Panc1 (cell line): ENCODE measurements at regions not wholly inside any gene's neighbourhood (a gene's known extent, or its start where the extent isn't known, plus 50 kb on each side); places are given as distances from the start of the nearest gene placed in this dataset.
"Not testable (repeated sequence)": the region's sequence is repeated elsewhere in the genome, so short reads cannot be mapped to it uniquely, and the experiment has no call there.

Experiments
- ATAC-seq: fragments of 200-7000 bp; cut with Tn5 transposase; 2 replicates; pipeline ENCODE4 v1.9.1; 2020; ENCODE audit warnings: mild to moderate bottlenecking, moderate library complexity
- BruUV-seq: library from RNA; stranded (reverse); fragments of 400-500 nt; replicated peaks from 2 replicates; lab custom pipeline; 2021; lab: Mats Ljungman, UMichigan
- CTCF ChIA-PET: fragments of 300-600 bp; sonication (Branson Sonifier 250); formaldehyde crosslinking; loops from one replicate; lab custom pipeline; 2022; ENCODE audit warnings: antibody characterized with exemption; lab: Charles Lee
- POLR2A ChIA-PET: fragments of 300-600 bp; sonication (Branson Sonifier 250); formaldehyde crosslinking; loops from one replicate; lab custom pipeline; 2022; ENCODE audit warnings: antibody characterized with exemption; lab: Charles Lee
- DNase-seq: peaks from one replicate; pipeline ENCODE4 v3.0.0-alpha.2; 2010; ENCODE audit warnings: low read depth, low spot score
- H3K27ac ChIP-seq: 2 replicates; pipeline ENCODE4 v1.5.1; 2011; ENCODE audit warnings: mild to moderate bottlenecking, low read length, inconsistent platforms
- H3K27me3 ChIP-seq: fragments of 200-500 bp; sonication (Bioruptor generic); 2 replicates; pipeline ENCODE4 v1.6.0; 2014; ENCODE audit warnings: low read length, inconsistent platforms; ENCODE audit not compliant: control insufficient read depth, insufficient read depth
- H3K36me3 ChIP-seq: fragments of 200-500 bp; sonication (Bioruptor generic); 2 replicates; pipeline ENCODE4 v1.5.1; 2014; ENCODE audit warnings: inconsistent platforms, mild to moderate bottlenecking, low read length, moderate library complexity; ENCODE audit not compliant: control insufficient read depth, insufficient read depth
- H3K4me1 ChIP-seq: 2 replicates; pipeline ENCODE4 v1.5.1; 2011; ENCODE audit warnings: inconsistent platforms, mild to moderate bottlenecking, low read length, moderate library complexity; ENCODE audit not compliant: control insufficient read depth, insufficient read depth
- H3K4me3 ChIP-seq, 2 experiments: 2 replicates each; pipeline ENCODE4 v1.5.1; 2011 to 2012; ENCODE audit warnings: low read depth in 2 of 2, low read length in 2 of 2, mild to moderate bottlenecking in 2 of 2, inconsistent platforms in 1 of 2, moderate library complexity in 1 of 2
- H3K9me3 ChIP-seq: fragments of 200-500 bp; sonication (Bioruptor generic); 2 replicates; pipeline ENCODE4 v1.5.1; 2014; ENCODE audit warnings: low read depth, mild to moderate bottlenecking, inconsistent platforms, low read length, moderate library complexity; ENCODE audit not compliant: control insufficient read depth, insufficient read depth
- CTCF ChIP-seq: fragments of 450-650 bp; IDR thresholded peaks from 2 replicates; pipeline ENCODE4 v1.5.1; 2017; ENCODE audit warnings: mild to moderate bottlenecking
- POLR2AphosphoS5 ChIP-seq: IDR thresholded peaks from 2 replicates; pipeline ENCODE4 v1.6.1; 2012; ENCODE audit warnings: mild to moderate bottlenecking, low read depth, low read length, moderate library complexity
- SIN3A ChIP-seq: IDR thresholded peaks from 2 replicates; pipeline ENCODE4 v1.6.1; 2012; ENCODE audit warnings: low read depth, mild to moderate bottlenecking, low read length, moderate library complexity, borderline replicate concordance; ENCODE audit not compliant: insufficient read depth
- TCF7L2 ChIP-seq: IDR thresholded peaks from 2 replicates; pipeline ENCODE4 v1.6.1; 2011; ENCODE audit warnings: mild to moderate bottlenecking, low read depth, low read length, inconsistent platforms
- in situ Hi-C: cut with HindIII; loops from 2 replicates; pipeline ENCODE4 v1.10.0; 2016; ENCODE audit warnings: low sequenced_read_pairs, low pct_unique_long_range_greater_than_20kb
- intact Hi-C: fragments of 100-400 bp; cut with micrococcal nuclease; formaldehyde crosslinking; loops from one replicate; pipeline ENCODE4 v1.10.0; 2022; ENCODE audit not compliant: unreplicated experiment
- TF ChIP-seq, protein P1 (sequence below), 2 experiments: IDR thresholded peaks; 2 replicates each; pipeline ENCODE4 v1.6.1; 2011 to 2012; ENCODE audit warnings: low read depth in 2 of 2, control low read depth in 1 of 2, low read length in 1 of 2, mild to moderate bottlenecking in 1 of 2, moderate library complexity in 1 of 2; ENCODE audit not compliant: insufficient read depth in 1 of 2

GRCh38 chr20:53654932-53655624 lies 61.4 kb upstream of the ZNF217 start:
- Histone ChIP-seq H3K27ac (peak overlapping the region; percentile 100), H3K36me3 (no peaks in the 10 kb centered on the region), H3K27me3 (no peaks in the 10 kb centered on the region), H3K9me3 (no peaks in the 10 kb centered on the region), H3K4me1 (peaks cover 62% of the 10 kb centered on the region), H3K4me3 (peak overlapping the region; percentile 4 to 36; a peak in 3 of 4 replicates)
- CTCF ChIA-PET = interaction anchor here (0.7 kb wide), 1 partner anchor 215 kb away, joined by 4 read pairs; no protein-coding TSS in a partner anchor
- ATAC-seq = peak; percentile 65
- in situ Hi-C loops = no loop called here
- TF ChIP-seq CTCF (no peak), SIN3A (no peak), POLR2AphosphoS5 (peak; percentile 53)
- intact Hi-C loops = loop anchor here (5.0 kb wide), 1 partner anchor 33 kb away; no protein-coding TSS in a partner anchor
- TSS peak; percentile 89 for BruUV-seq
- POLR2A ChIA-PET = interaction anchor here (0.9 to 1.1 kb wide), 2 partner anchors 32 to 58 kb away, joined by 3 read pairs; no protein-coding TSS in a partner anchor
- no peak for DNase-seq

- BruUV-seq, intact Hi-C loops, H3K36me3 ChIP-seq, CTCF ChIA-PET, DNase-seq, in situ Hi-C loops, H3K9me3 ChIP-seq, H3K27me3 ChIP-seq: not testable (repeated sequence)
- Histone ChIP-seq H3K4me3 (peak overlapping the region in 1 of 2 experiments; percentile 36; a peak in 3 of 4 replicates), H3K4me1 (peaks cover 61% of the 10 kb centered on the region), H3K27ac (peak overlapping the region; percentile 100)
- POLR2A ChIA-PET = interaction anchor here (0.9 to 1.1 kb wide), 2 partner anchors 31 to 59 kb away, joined by 3 read pairs; no protein-coding TSS in a partner anchor
- ATAC-seq = peak; percentile 6; the same call in 1 of the 2 replicates
These were observed 60.9 kb upstream of the ZNF217 start for GRCh38 chr20:53654521-53654920.

DNA sequence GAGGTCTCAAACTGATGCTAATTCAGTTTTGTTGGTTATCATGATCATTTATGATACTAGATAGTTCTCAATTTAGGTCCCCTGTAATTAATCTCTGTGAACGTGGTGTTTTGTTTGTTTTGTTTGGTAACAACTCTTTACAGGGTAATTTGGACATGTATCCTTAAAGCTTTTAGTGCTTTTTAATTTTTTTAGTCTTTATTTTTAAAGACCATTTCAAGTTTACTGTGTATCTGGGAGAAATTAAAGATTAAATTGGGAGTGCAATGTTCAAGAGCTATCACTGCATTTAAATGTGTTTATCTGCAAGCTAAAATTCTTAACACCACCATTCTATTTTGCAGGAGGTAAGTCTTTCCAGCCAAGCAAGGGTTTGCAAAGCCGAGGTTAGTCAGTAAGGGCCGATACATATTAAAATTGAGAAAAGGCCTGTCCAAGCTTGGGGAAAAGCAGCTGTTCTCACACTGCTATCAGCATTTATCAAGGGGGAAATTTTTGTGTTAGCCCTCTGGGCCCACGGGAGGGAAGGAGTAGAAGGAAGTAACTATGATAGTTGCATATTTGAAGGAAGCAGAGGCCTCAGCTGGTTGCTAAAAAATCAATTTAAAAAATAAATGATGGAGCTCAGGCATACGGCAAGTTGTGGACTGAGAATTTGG lies 59.3 kb upstream of the ZNF217 start:
- in situ Hi-C loops = no loop called here
- peak; percentile 45 for ATAC-seq
- peak overlapping the region; percentile 100 for H3K27ac ChIP-seq
- DNase-seq = no peak
- no TSS peak for BruUV-seq
- H3K27me3 ChIP-seq = no peaks in the 10 kb centered on the region
- TF ChIP-seq TCF7L2 (no peak; the same call in 1 of the 2 replicates), SIN3A (no peak), POLR2AphosphoS5 (no peak), CTCF (no peak)
- TF ChIP-seq, protein P1, sequence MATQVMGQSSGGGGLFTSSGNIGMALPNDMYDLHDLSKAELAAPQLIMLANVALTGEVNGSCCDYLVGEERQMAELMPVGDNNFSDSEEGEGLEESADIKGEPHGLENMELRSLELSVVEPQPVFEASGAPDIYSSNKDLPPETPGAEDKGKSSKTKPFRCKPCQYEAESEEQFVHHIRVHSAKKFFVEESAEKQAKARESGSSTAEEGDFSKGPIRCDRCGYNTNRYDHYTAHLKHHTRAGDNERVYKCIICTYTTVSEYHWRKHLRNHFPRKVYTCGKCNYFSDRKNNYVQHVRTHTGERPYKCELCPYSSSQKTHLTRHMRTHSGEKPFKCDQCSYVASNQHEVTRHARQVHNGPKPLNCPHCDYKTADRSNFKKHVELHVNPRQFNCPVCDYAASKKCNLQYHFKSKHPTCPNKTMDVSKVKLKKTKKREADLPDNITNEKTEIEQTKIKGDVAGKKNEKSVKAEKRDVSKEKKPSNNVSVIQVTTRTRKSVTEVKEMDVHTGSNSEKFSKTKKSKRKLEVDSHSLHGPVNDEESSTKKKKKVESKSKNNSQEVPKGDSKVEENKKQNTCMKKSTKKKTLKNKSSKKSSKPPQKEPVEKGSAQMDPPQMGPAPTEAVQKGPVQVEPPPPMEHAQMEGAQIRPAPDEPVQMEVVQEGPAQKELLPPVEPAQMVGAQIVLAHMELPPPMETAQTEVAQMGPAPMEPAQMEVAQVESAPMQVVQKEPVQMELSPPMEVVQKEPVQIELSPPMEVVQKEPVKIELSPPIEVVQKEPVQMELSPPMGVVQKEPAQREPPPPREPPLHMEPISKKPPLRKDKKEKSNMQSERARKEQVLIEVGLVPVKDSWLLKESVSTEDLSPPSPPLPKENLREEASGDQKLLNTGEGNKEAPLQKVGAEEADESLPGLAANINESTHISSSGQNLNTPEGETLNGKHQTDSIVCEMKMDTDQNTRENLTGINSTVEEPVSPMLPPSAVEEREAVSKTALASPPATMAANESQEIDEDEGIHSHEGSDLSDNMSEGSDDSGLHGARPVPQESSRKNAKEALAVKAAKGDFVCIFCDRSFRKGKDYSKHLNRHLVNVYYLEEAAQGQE (IDR thresholded peaks at IDR 0.05; ENCODE audit: insufficient read depth in 1 of 2, low read depth in 2 of 2, low read length in 1 of 2) = 0 out of 4 replicates have a peak, but pooled peaks of 1 of the 2 experiments have one; percentile 16
- peak overlapping the region in 1 of 2 experiments; percentile 6; a peak in 1 of 4 replicates for H3K4me3 ChIP-seq
- peaks cover 53% of the 10 kb centered on the region for H3K4me1 ChIP-seq
- ChIA-PET POLR2A (interaction anchor here (0.7 to 1.3 kb wide), 3 partner anchors 8 to 86 kb away, joined by 3 to 6 read pairs (median 3); no protein-coding TSS in a partner anchor), CTCF (interaction anchor here (0.6 kb wide), 1 partner anchor 291 kb away, joined by 5 read pairs; no protein-coding TSS in a partner anchor)
- H3K36me3 ChIP-seq = no peaks in the 10 kb centered on the region
- no peaks in the 10 kb centered on the region for H3K9me3 ChIP-seq
- intact Hi-C loops = no loop called here
